Common myeloid progenitor, CD34-positive (primary cell): ENCODE measurements at regions not wholly inside any gene's neighbourhood (a gene's known extent, or its start where the extent isn't known, plus 50 kb on each side); places are given as distances from the start of the nearest gene placed in this dataset.
"Not testable (repeated sequence)": the region's sequence is repeated elsewhere in the genome, so short reads cannot be mapped to it uniquely, and the experiment has no call there.

Experiments
- CTCF ChIA-PET: fragments of 350-600 bp; sonication (Branson Sonifier 250); formaldehyde crosslinking; loops from one replicate; lab custom pipeline; 2021; ENCODE audit warnings: antibody characterized with exemption; lab: Charles Lee
- POLR2A ChIA-PET: fragments of 350-600 bp; sonication (Branson Sonifier 250); formaldehyde crosslinking; loops from one replicate; lab custom pipeline; 2021; ENCODE audit warnings: antibody characterized with exemption; lab: Charles Lee
- DNase-seq, 3 donors: peaks; one replicate each; pipeline versions ENCODE4 v3.0.0 to v3.0.0-alpha.2; 2013
- H3K27ac ChIP-seq, 2 experiments: 1 replicate in 1 of 2; 2 replicates in 1 of 2; pipeline ENCODE4 v1.7.0; 2013; ENCODE audit warnings: inconsistent platforms in 2 of 2, low read length in 2 of 2, mild to moderate bottlenecking in 2 of 2, low read depth in 1 of 2, moderate library complexity in 1 of 2; ENCODE audit not compliant: severe bottlenecking in 2 of 2, insufficient read depth in 1 of 2, poor library complexity in 1 of 2
- H3K27me3 ChIP-seq, 5 experiments: replicated peaks in 2 of 5; 1 replicate in 3 of 5; 2 replicates in 2 of 5; pipeline versions ENCODE4 v1.6.1 to v1.7.0; 2013; ENCODE audit warnings: low read length in 4 of 5, mild to moderate bottlenecking in 2 of 5, moderate library complexity in 2 of 5, inconsistent platforms in 1 of 5; ENCODE audit not compliant: insufficient read depth in 5 of 5, control insufficient read depth in 4 of 5
- H3K36me3 ChIP-seq, 4 experiments: 1 replicate in 2 of 4; 2 replicates in 2 of 4; pipeline versions ENCODE4 v1.6.1 to v1.7.0; 2013; ENCODE audit warnings: low read length in 3 of 4, control low read depth in 1 of 4, mild to moderate bottlenecking in 1 of 4; ENCODE audit not compliant: control insufficient read depth in 4 of 4, insufficient read depth in 4 of 4
- H3K4me1 ChIP-seq, 4 experiments: 1 replicate in 3 of 4; 2 replicates in 1 of 4; pipeline versions ENCODE4 v1.6.1 to v1.7.1; 2013; ENCODE audit warnings: low read length in 3 of 4, mild to moderate bottlenecking in 3 of 4, control low read depth in 1 of 4, inconsistent platforms in 1 of 4, moderate library complexity in 1 of 4; ENCODE audit not compliant: control insufficient read depth in 4 of 4, insufficient read depth in 4 of 4; ENCODE audit errors: control extremely low read depth in 1 of 4
- H3K4me3 ChIP-seq, 7 experiments: 1 replicate in 4 of 7; 2 replicates in 3 of 7; pipeline versions ENCODE4 v1.5.1 to v1.7.0; 2013; ENCODE audit warnings: mild to moderate bottlenecking in 7 of 7, low read length in 6 of 7, moderate library complexity in 6 of 7, inconsistent platforms in 2 of 7, low read depth in 2 of 7, control low read depth in 1 of 7; ENCODE audit not compliant: insufficient read depth in 4 of 7, control insufficient read depth in 1 of 7; ENCODE audit errors: extremely low read depth in 1 of 7
- H3K9me3 ChIP-seq, 5 experiments: 1 replicate in 4 of 5; 2 replicates in 1 of 5; pipeline versions ENCODE4 v1.6.1 to v1.7.1; 2013; ENCODE audit warnings: low read length in 4 of 5, mild to moderate bottlenecking in 2 of 5, inconsistent platforms in 1 of 5, low read depth in 1 of 5, moderate library complexity in 1 of 5; ENCODE audit not compliant: control insufficient read depth in 4 of 5, insufficient read depth in 2 of 5; ENCODE audit errors: control extremely low read depth in 1 of 5
- WGBS: methylation state at CpG from one replicate; pipeline ENCODE4 v1.1.5; 2013; ENCODE audit not compliant: insufficient coverage; 5-methylcytosine and 5-hydroxymethylcytosine counted together

DNA sequence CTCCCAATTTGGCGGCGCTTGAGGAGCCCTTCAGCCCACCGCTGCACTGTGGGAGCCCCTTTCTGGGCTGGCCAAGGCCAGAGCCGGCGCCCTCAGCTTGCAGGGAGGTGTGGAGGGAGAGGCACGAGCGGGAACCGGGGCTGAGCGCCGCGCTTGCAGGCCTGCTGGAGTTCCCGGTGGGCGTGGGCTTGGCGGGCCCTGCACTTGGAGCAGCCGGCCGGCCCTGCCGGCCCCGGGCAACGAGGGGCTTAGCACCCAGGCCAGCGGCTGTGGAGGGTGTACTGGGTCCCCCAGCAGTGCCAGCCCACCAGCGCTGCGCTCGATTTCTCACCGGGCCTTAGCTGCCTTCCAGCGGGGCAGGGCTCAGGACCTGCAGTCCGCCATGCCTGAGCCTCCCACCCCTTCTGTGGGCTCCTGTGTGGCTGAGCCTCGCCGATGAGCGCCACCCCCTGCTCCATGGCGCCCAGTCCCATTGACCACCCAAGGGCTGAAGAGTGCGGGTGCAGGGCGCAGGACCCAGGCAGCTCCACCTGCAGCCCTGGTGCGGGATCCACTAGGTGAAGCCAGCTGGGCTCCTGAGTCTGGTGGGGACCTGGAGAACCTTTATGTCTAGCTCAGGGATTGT is 815.4 kb upstream of the B3GALT2 start:
- CTCF ChIA-PET, H3K27me3 ChIP-seq, H3K4me3 ChIP-seq, DNase-seq, H3K36me3 ChIP-seq, H3K4me1 ChIP-seq, POLR2A ChIA-PET, H3K9me3 ChIP-seq, H3K27ac ChIP-seq: not testable (repeated sequence)
- WGBS, result 97% methylated on average over 22 of the region's 33 CpGs

DNA sequence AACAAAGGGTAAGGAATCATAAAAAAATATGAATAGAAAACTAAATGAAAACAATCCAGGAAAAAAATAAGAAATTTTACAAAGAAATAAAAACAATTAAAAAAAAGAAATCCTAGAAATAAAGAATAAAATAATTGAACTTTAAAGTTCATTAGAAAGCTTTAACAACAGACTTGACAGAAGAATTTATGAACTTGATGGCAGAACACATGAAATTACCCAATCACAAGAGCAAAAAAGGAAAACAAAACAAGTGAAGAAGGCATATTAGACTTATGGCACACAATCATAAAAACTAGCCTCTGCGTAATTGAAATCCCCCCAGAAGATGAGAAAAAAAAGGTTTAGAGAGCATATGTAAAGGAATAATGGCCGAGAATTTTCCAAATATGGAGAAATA is 802.5 kb upstream of the B3GALT2 start:
- no peaks in the 10 kb centered on the region for H3K27me3 ChIP-seq
- no peaks in the 10 kb centered on the region for H3K4me1 ChIP-seq
- peaks cover 0 to 20% (median 8%) of the 10 kb centered on the region in 5 experiments for H3K9me3 ChIP-seq
- no peak overlapping the region for H3K27ac ChIP-seq
- CTCF ChIA-PET, result no interaction called here
- H3K36me3 ChIP-seq, result no peaks in the 10 kb centered on the region
- no peak for DNase-seq
- POLR2A ChIA-PET, result no interaction called here
- H3K4me3 ChIP-seq, result no peak overlapping the region
- no CpG with 5 or more reads among the region's 2 CpGs for WGBS

DNA sequence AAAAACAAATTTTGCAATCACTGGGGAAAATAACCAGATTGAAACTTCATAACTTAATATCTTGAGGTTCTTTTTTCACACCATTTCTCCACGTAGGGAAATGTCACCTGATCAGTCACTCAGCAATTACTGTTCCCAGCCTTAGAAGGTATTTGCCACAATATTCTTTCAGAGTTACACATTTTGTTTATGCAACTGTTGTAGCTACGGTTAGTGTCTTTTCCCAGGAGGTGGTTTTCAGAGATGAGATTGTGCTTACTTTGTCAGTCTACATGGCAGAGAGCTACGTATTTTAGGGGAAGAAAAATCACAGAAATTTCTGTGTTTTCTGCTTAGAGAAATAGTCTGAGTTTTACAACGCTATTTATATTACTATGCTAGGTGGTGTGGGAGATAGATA is 792.8 kb upstream of the B3GALT2 start:
- no peak for DNase-seq
- POLR2A ChIA-PET, result no interaction called here
- H3K4me1 ChIP-seq, result no peaks in the 10 kb centered on the region
- H3K27ac ChIP-seq, result no peak overlapping the region
- no peaks in the 10 kb centered on the region for H3K36me3 ChIP-seq
- WGBS, result 100% methylated on average over 1 of the region's 4 CpGs
- peaks cover 0 to 2% (median 0%) of the 10 kb centered on the region in 5 experiments for H3K9me3 ChIP-seq
- CTCF ChIA-PET, result no interaction called here
- no peaks in the 10 kb centered on the region for H3K27me3 ChIP-seq
- no peak overlapping the region for H3K4me3 ChIP-seq

DNA sequence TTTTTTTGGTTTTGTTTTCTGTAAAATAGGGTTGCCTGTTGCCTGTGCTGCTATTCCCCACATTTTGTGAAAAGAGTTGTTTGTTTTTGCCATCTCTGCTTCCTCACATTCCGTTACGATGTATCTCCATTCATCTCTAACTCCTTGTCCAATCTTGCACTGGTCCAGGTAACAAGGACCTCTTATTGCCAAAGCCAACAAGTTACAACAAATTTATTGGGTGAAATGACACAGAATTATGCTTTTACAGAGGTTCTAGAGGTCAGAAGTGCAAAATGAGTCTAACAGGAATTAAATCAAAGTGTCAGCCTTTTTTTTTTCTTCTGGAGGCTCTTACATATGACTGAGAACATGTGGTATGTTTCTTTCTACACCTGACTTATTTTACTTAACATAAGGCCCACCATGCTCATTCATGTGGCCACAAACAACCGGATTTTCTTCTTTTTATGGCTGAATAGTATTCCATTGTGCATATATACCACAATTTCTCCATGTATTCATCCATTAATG is 787.9 kb upstream of the B3GALT2 start:
- POLR2A ChIA-PET, result no interaction called here

DNA sequence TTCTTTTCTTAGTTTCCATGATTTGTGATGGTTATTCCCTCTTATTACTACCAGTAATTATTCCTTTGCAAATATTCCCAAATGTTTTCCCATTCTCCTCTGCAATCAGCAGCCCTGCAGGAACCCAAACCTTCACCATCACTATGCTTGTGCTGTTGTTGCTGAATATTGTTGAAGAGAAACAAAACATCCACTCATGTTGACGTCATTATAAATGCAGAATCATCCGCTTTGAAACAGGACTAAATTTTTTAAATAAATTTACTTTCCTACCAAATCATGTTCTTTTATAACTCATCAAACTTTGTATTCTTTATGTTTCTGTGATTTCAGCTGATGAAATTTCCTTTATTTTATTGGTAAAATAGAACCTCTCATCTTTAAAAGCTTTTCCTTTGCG is 787.0 kb upstream of the B3GALT2 start:
- H3K27me3 ChIP-seq, result no peaks in the 10 kb centered on the region
- 100% methylated on average over 1 of the region's 3 CpGs for WGBS
- no peak for DNase-seq
- H3K4me1 ChIP-seq, result no peaks in the 10 kb centered on the region
- ChIA-PET POLR2A (no interaction called here), CTCF (no interaction called here)
- H3K4me3 ChIP-seq, result no peak overlapping the region
- no peaks in the 10 kb centered on the region for H3K36me3 ChIP-seq
- no peak overlapping the region for H3K27ac ChIP-seq
- H3K9me3 ChIP-seq, result peaks cover 0 to 2% (median 0%) of the 10 kb centered on the region in 5 experiments

More for the DNA sequence above, 787.9 kb upstream of the B3GALT2 start:
- DNase-seq, result no peak
- Histone ChIP-seq H3K27me3 (no peaks in the 10 kb centered on the region), H3K9me3 (peaks cover 0 to 2% (median 0%) of the 10 kb centered on the region in 5 experiments), H3K36me3 (no peaks in the 10 kb centered on the region), H3K4me3 (no peak overlapping the region), H3K27ac (no peak overlapping the region), H3K4me1 (no peaks in the 10 kb centered on the region)
- CTCF ChIA-PET, result no interaction called here
- 100% methylated on average over 1 of the region's 3 CpGs for WGBS

DNA sequence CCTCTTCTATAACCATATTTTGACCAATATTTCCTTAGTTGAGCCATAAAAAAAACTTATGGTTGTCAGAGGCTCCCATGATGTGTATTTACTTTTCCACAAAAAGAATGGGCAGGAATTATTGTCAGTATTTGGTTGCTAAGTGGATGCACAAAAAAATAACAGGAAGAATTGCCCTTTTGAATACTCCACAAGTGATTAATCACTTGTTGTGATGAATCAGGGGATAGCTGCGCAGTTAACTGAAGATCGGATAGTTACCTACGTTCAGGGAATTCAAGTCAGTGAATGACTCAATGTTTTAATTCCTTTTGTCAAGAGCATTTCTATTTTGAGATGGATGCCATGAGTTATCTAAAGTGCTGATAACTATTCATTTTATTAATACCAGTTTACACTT is 785.2 kb upstream of the B3GALT2 start:
- Histone ChIP-seq H3K36me3 (no peaks in the 10 kb centered on the region), H3K27me3 (no peaks in the 10 kb centered on the region), H3K4me1 (no peaks in the 10 kb centered on the region), H3K4me3 (no peak overlapping the region), H3K9me3 (peaks cover 0 to 2% (median 0%) of the 10 kb centered on the region in 5 experiments), H3K27ac (no peak overlapping the region)
- ChIA-PET POLR2A (interaction anchor here (0.5 kb wide), 1 partner anchor 14 kb away, joined by 3 read pairs; no protein-coding TSS in a partner anchor), CTCF (no interaction called here)
- DNase-seq, result no peak
- 96% methylated on average over 3 of the region's 3 CpGs for WGBS

DNA sequence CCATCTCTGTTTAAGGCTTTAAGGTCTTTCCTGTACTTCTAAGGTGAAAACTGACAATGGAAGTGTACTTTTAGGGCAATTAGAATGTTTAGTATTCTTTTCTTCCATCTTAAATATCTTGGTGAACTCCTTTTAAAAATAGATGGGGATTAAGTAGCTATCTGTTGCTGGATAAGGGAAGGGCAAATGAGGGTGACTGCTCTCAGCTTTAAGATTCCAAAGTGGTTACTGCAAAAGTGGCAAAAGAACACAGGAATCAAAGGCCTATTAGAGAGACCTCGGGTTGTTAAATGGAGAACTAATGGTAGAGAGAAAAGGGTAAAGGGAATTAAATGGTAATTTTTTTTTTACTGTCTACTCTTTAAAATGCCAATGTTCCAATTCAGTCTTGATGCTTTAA is 774.1 kb upstream of the B3GALT2 start:
- H3K4me3 ChIP-seq, result no peak overlapping the region
- no CpG with 5 or more reads among the region's 1 CpG for WGBS
- H3K27me3 ChIP-seq, result no peaks in the 10 kb centered on the region
- H3K36me3 ChIP-seq, result no peaks in the 10 kb centered on the region
- no peaks in the 10 kb centered on the region for H3K4me1 ChIP-seq
- CTCF ChIA-PET, result no interaction called here
- POLR2A ChIA-PET, result no interaction called here
- no peaks in the 10 kb centered on the region for H3K9me3 ChIP-seq
- no peak overlapping the region for H3K27ac ChIP-seq
- no peak for DNase-seq
